PC-9 (cell line): ENCODE measurements at regions not wholly inside any gene's neighbourhood (a gene's known extent, or its start where the extent isn't known, plus 50 kb on each side); places are given as distances from the start of the nearest gene placed in this dataset.

ENCODE experiments used
- CTCF ChIP-seq: fragments of 200-600 bp; sonication (generic); conservative IDR thresholded peaks from 2 replicates; pipeline ENCODE4 v1.6.1; 2017; ENCODE audit warnings: mixed run types, antibody characterized with exemption, mild to moderate bottlenecking, moderate library complexity
- EZH2 ChIP-seq: fragments of 200-600 bp; sonication (generic); IDR thresholded peaks from 2 replicates; pipeline ENCODE4 v1.8.0; 2017; ENCODE audit warnings: antibody characterized with exemption, low read depth

GRCh38 chr3:8307545-8308110, 194.0 kb upstream of the LMCD1 start:
- TF ChIP-seq EZH2: no peak
- no peak for TF ChIP-seq CTCF
